ENCODE measurements at regions not wholly inside any gene's neighbourhood (a gene's known extent, or its start where the extent isn't known, plus 50 kb on each side); places are given as distances from the start of the nearest gene placed in this dataset.

- no peak for DNase-seq (ENCODE audit: extremely low read depth, low read depth)
- TF ChIP-seq CTCF (IDR thresholded peaks at IDR 0.05; ENCODE audit: low read depth, low read length) = no peak
Observed at GRCh38 chr4:12411072-12411471, 982.4 kb upstream of the HS3ST1 start.

GRCh38 chr4:12409507-12410190 lies 981.0 kb upstream of the HS3ST1 start:
- no peak for TF ChIP-seq CTCF (IDR thresholded peaks at IDR 0.05; ENCODE audit: low read depth, low read length)
- DNase-seq (ENCODE audit: extremely low read depth, low read depth) = no peak

GRCh38 chr4:12408364-12408763 lies 979.7 kb upstream of the HS3ST1 start:
- no peak for TF ChIP-seq CTCF (IDR thresholded peaks at IDR 0.05; ENCODE audit: low read depth, low read length)
- no peak for DNase-seq (ENCODE audit: extremely low read depth, low read depth)

- DNase-seq (ENCODE audit: extremely low read depth, low read depth) = no peak
- no peak for TF ChIP-seq CTCF (IDR thresholded peaks at IDR 0.05; ENCODE audit: low read depth, low read length)
Observed at GRCh38 chr4:12403175-12403574, 974.5 kb upstream of the HS3ST1 start.

- no peak for DNase-seq (ENCODE audit: extremely low read depth, low read depth)
- no peak for TF ChIP-seq CTCF (IDR thresholded peaks at IDR 0.05; ENCODE audit: low read depth, low read length)
Observed at GRCh38 chr4:12399781-12400180, 971.1 kb upstream of the HS3ST1 start.

- no peak for DNase-seq (ENCODE audit: extremely low read depth, low read depth)
- no peak for TF ChIP-seq CTCF (IDR thresholded peaks at IDR 0.05; ENCODE audit: low read depth, low read length)
Observed at GRCh38 chr4:12393631-12394262, 965.1 kb upstream of the HS3ST1 start.

GRCh38 chr4:12389604-12390003 lies 960.9 kb upstream of the HS3ST1 start:
- no peak for TF ChIP-seq CTCF (IDR thresholded peaks at IDR 0.05; ENCODE audit: low read depth, low read length)
- no peak for DNase-seq (ENCODE audit: extremely low read depth, low read depth)
